Right renal cortex interstitium (tissue), 3 donors: ENCODE measurements at regions not wholly inside any gene's neighbourhood (a gene's known extent, or its start where the extent isn't known, plus 50 kb on each side); places are given as distances from the start of the nearest gene placed in this dataset.

Source experiments
- DNase-seq, 3 donors: peaks; one replicate each; pipeline ENCODE4 v3.0.0-alpha.2; 2013; ENCODE audit warnings: low read depth in 3 of 3, low spot score in 2 of 3

- no peak for DNase-seq
Observed at GRCh38 chr11:106327134-106327533, 249.7 kb downstream of the AASDHPPT start.

- DNase-seq = no peak
Observed at GRCh38 chr11:106327637-106328036, 250.2 kb downstream of the AASDHPPT start.

- no peak for DNase-seq
Observed at GRCh38 chr11:106329273-106330018, 252.0 kb downstream of the AASDHPPT start.

- DNase-seq = no peak
Observed at GRCh38 chr11:106331176-106331575, 253.7 kb downstream of the AASDHPPT start.

- DNase-seq = no peak
Observed at GRCh38 chr11:106333678-106334077, 256.2 kb downstream of the AASDHPPT start.

DNA sequence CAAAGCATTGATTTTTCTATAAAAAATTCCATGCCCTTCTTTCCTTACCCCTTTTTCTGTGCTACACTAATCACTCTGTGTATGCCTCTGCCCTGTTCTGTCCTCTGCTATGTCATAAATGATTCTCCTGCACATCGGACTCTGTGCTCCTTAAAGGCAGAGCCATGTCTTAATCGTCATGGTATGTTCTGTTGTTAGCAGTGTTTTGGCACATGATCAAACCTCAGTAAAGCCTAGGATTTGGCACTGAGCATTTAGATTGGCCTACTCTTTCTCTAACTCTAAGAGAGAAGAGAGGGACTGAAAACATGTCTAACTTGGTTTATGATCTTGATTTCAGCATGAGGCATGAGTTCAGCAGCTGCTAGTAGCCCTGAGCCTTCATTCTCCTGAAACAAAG lies 266.9 kb downstream of the AASDHPPT start:
- DNase-seq = no peak

DNA sequence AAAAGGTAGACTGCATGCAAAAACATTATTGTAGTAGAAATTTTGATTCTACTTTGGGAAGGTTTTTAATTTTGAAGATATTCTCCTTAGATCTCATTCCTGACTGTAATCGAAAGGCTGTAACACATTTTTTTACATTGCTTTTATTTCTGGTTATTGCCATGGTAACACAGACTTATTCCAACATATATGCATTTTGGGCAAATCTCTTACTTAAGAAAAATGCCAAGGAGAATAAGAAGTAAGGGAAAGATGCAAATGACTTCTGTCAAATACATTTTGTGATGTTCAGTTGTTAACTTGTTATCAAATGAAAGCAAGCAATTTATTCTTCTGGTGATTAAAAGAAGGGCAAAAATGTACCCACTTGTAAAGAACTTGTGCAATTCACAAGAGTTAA lies 267.5 kb downstream of the AASDHPPT start:
- DNase-seq = no peak

- no peak for DNase-seq
Observed at GRCh38 chr11:106353031-106353430, 275.6 kb downstream of the AASDHPPT start.

GRCh38 chr11:106369224-106369623 lies 291.8 kb downstream of the AASDHPPT start:
- no peak for DNase-seq

DNA sequence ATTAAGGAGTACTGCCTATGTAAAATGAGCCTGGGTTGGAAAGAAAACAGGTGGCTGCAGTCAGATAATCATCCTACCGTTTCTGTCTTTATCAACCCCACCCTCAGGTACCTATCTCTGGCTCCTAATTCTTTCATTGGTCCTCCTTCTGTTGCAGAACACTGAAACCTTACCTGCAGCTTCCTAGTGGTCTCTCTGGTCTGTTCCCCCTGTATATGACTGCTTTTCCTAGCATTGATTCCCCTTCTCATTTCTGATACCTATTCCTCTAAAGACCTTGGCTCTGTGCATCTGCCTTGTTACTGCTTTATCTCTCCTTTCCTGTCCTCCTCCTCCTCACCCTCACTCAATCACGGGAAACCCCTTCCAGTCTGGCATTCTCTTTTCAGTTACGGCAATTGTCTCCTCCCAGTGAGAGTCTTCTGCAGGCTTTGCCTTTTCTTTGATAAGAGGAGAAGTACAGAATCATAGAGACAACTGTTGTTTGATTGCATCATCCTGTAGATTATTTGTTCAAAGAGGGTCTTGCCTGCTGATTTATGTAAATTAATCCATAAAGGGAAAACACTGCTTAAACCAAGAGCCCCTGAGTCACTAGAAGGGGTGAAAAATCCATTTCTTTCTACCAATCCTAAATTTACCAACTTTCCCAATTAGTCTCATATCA lies 301.2 kb downstream of the AASDHPPT start:
- DNase-seq = no peak

GRCh38 chr11:106379265-106379664 lies 301.8 kb downstream of the AASDHPPT start:
- DNase-seq = no peak

DNA sequence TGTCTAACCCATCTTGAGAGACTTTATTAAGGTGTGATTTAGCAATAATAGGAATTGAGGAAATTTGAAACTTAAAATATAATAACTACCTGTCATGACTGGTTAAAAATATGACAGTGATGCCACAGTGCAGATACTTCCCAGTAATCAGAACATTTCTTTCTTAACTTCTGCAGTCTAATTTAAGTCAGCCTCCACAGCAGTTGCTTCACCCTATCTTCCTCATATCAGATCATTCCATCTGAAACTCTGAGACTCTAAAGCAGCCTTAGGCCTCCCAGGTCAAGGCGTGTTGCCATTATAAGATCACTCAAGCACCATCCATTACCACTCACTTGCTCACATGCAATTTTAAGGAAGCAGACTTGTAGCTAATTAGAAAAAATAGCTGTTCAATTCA lies 302.2 kb downstream of the AASDHPPT start:
- DNase-seq = no peak

DNA sequence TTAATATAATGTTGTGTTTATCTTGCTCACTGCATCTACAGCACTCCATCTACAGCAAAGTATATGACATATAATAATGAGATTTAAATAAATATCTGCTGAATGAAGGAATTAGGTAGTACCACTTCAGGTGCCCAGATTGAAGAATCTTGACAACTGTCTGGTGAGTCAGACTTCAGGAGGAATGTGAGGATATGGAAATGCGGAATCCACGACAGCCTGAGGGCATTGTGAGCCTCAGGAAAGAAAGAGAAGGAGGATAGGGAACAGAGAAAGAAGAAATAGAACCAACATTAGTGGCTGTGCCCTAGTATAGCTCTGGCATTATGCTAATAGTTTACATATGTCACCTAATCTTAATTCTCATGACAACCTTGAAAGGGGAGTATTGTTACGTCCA lies 304.4 kb downstream of the AASDHPPT start:
- DNase-seq = no peak

- no peak for DNase-seq
Observed at GRCh38 chr11:106384429-106384828, 307.0 kb downstream of the AASDHPPT start.

- no peak for DNase-seq
Observed at GRCh38 chr11:106386519-106386918, 309.1 kb downstream of the AASDHPPT start.

DNA sequence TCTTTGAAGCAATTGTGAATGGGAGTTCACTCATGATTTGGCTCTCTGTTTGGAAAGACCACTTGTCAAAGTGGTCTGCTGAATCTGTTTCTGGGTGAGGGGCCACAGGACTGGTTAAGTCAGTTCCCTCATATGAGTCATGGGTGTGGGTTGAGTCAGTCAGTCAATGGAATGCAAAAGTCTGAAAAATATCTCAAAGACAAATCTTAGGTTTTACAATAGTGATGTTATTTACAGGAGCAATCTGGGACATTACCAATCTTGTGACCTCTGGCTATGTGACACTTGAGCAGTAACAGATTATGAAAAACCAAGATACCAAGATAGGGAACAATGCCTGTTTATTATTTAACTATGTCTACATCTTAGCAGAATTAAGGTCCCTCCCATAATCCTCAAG lies 311.6 kb downstream of the AASDHPPT start:
- DNase-seq = no peak

- no peak for DNase-seq
Observed at GRCh38 chr11:106390078-106390477, 312.6 kb downstream of the AASDHPPT start.

DNA sequence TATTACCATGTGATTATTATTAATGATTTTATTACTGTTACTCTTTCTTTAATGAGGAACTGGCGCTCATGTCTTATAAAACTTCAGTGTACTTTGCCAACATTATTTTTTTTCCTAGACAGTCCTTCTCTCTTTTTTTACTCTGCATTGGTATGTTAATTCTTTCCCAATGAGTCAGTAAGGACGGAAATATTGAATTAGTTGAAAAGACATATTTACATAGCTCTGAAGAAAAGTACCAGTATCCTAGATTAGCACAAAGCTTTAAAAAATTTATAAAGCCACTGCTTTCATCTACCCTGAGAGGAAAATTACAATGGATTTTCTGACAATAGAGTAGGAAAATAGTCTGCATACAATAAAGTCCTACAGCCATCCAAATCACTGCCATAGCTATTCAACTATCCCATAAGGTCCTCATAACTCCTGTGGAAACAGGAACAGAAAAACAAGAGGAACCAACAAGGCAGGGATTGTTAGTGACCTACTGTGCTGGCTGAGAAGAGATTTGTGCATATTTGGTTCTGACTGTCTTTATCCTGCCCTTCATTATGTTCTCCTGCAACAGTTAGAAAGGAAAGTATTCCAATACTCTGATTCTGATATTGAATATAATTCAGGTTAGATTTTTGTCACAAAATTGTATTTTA lies 314.4 kb downstream of the AASDHPPT start:
- no peak for DNase-seq

DNA sequence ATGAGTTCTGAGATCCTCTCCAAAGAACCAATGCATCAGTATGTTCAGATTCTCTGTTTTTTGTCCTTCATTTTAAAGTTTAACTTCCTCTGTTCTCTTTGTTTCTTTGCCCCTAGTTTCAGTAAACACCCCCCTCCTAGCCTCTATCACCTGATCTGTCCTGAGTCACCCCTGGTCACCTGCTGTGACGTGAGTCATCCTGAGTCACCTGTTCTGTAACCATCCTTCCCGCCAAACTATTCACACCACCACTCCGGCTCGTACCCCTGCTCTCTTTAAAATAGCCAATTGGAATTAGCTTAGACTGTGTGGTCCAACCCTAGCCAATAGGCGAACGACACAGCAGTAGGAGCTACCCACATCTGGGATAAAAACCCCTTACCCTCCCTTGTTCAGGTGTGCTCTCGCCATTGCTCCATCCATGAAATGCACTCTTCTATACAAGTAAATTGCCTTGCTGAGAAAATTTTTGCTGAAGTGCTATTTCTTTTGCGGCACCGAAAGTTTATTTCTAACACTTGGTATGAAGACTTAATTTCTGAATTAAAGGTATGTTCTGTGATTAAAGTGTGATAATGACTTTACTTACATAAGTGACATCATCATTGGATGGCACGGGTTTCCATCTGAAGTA lies 318.4 kb downstream of the AASDHPPT start:
- DNase-seq = no peak

GRCh38 chr11:106397787-106398501 lies 320.5 kb downstream of the AASDHPPT start:
- DNase-seq = no peak
